Amniotic epithelial cell (primary cell): ENCODE measurements at regions not wholly inside any gene's neighbourhood (a gene's known extent, or its start where the extent isn't known, plus 50 kb on each side); places are given as distances from the start of the nearest gene placed in this dataset.

Experiments
- DNase-seq: peaks from one replicate; pipeline ENCODE4 v3.0.0-alpha.2; 2010; ENCODE audit warnings: low read depth

DNA sequence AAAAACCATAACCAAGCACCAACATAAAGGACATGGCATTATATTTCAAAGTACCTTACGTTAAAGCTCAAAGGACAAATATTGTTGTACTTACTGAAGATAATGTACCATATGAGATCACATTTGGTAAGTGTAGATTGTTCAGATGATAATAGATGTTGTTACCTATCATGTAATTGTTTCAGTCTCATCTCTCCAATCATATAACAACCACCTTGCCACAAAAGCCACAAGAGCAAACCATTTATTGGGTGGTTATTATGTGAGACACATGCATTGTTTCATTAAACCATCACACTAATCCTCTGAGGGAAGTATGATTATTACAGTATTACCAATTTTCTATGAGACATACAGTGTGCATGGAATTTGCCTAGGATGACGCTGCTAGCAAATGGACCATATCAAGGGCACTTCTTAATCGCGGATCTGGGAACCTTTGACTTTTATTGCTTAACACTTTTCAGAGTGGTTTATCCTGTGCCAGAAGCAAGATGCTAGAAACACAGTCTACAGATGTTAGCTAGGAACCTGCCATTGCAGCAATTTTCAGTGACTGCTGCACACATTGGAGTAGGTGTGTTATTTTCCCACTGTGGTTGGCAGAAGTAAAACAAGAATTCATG lies 149.8 kb upstream of the AKIRIN2 start:
- no peak for DNase-seq

DNA sequence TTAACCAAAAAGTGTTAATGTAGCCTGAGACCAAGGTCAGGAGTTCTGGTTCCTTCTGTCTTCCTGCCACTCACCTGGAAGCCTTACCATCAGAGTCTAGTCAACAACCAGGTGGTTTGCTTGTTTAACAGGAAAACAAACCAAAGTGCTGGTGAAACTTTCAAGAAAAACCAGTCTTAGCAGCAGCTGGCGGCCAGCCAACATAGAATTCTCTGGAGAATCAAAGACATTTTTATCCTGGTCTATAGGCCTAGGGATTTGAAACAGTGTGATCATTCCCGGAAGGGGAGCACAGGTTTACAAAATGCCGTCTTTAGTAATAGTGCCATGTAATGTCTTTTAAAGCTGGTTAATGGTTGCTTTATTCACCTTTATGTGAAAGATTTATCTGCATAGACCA lies 146.6 kb upstream of the AKIRIN2 start:
- DNase-seq = no peak

DNA sequence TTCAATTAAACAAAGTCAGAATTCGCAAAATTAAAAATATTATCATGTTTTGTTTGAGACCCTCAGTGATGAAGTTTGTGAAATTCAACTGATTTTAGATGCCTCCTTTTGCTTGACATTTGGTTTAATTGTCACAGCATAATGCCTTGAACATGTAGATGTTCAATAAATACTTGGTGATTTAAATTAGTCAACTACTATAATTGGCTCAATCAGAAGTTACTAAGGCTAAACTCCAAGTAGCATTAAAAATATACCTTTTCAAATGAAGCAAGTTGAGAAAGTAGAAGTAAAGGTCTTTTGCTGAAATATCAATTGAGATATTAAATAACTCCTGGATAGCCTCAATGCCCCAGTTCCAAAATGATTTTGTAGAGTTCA lies 145.8 kb upstream of the AKIRIN2 start:
- no peak for DNase-seq

DNA sequence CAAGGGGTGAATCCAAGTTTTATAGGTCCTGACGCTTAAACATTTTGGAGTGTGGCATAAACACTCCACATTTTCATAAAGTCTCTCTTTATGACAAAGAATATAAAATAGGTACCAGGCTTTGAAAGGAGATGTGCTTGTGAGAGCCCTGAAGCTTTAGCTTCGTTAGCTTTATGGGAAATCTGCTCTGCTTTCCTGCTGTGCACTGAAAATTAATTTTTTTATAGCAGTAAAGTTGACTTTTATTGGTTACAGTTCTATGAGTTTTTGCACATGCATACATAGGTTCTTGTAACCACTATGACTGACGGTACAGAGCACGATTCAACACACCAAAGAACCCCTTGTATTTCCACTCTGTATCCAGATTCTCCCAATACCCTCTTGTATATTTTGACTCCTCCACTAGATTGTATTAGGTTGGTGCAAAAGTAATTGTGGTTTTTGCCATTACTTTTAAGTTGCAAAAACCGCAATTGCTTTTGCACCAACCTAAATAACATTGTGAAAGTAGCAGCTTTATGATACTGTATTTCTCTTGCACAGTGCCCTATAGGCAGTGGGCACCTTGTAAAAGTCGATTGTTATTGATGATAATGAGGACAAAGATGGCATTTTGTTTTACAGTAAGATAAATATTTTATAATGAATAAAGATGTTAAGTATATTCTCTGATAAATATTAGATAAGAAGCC lies 145.2 kb upstream of the AKIRIN2 start:
- no peak for DNase-seq

DNA sequence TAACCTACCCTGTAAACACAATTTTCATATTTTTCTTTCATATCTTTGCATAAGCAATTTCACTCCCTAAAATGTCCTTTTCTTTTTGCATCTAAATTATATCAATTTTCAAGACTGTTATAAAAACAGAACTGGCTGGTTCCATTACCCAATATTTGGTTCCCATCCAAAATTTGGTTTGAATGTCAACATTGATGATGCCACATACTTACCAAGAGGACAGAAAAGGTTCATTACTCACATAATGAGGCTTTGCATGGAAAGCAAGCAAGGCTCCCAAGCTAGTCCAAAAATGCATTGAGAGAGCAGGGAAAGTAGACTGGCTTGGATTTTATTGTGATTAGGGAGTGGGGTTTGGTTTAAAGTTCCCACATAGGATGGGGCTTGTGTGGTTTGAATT lies 144.4 kb upstream of the AKIRIN2 start:
- no peak for DNase-seq

DNA sequence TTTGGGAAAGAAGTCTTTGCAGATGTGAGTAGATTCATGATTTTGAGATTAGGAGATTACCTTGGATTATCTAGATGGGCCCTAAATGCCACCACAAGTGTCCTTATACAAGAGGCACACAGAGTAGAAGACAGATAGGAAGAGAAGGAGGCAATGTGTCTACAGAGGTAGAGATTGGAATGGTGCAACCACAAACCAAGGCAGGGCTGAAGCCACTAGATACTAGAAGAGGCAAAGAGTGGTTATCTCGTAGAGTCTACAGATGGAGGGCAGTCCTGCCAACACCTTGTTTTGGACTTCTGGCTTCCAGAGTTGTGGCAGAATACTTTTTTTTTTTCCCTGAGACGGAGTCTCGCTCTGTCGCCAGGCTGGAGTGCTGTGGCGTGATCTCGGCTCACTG lies 138.3 kb upstream of the AKIRIN2 start:
- no peak for DNase-seq

DNA sequence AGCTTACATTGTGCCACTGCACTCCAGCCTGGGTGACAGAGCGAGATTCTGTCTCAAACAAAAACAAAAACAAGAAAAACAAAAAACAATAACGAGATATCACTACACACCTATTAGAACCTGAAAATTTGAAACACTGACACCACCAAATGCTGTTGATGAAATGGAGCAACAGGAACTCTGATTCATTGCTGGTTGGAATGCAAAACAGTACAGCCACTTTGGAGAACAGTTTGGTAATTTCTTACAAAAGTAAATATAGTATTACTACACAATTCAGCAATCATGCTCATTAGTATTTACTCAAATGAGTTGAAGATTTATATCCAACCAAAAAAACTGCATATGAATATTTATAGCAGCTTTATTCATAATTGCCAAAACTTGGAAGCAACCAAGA lies 135.8 kb upstream of the AKIRIN2 start:
- DNase-seq = no peak

DNA sequence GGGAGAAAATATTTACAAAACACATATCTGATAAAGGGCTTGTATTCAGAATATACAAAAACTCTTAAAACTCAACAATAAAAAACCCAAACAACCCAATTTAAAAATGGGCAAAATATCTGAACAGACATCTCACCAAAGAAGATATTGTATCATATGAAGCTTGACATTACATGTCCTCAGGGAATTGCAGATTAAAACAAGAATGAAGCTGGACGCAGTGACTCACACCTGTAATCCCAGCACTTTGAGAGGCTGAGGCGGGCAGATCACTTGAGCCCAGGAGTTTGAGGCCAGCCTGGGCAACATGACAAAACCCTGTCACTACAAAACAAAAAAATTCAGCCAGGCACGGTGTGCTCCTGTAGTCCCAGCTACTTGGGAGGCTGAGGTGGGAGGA lies 135.4 kb upstream of the AKIRIN2 start:
- DNase-seq = no peak

DNA sequence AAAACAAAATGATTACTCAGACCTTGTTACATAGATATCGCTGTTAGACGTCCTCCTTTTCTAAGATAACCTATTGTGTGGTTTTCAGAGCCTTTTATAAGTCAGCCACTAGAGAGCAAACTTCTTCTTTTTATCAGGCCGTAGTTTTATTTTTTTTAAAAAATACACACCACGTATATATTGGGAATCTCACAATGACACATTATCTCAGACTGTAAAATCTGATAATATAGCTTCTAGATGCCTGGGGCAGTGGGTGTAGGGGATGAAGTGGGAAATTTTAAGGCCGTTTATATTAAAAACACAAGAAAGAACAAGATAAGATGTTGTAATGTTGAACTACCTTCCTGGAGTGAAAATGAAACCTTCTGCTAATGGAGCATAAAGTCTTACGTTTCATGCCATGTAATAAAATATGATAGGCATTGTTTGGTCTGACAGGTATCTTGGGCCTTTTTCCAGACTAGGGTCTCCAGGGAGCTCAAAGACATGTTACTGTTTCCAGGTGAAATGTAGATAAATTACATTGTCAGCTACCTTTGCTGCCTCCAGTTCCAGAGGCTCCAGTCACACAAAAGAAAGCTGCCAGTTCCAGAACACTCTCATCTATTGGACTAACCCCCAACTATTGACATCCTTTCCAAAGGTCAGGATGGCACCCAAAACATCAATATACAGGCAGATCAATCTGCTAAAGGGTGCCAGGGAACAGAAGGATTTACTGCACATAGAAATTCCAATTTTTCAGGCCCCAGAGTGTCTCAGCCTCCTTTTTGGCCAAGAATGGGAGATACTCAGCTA lies 130.2 kb upstream of the AKIRIN2 start:
- DNase-seq = peak; percentile 19

DNA sequence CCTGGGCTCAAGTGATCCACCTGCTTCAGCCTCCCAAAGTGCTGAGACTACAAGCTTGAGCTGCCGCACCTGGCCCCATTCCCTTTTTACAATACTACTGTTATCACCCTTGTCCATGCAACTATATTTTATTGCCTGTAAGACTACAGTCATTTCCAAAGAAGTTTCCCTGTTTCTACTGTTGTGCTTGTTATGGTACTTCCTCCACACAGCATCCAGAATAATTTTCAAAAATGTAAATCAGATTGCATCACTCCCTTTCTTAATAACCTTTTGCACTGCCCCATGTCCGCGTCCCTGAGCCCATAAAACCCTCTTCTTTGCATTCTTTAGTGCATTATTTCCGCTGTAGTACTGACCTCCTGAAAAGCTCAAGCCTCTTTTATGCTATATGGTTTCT lies 128.9 kb upstream of the AKIRIN2 start:
- no peak for DNase-seq

DNA sequence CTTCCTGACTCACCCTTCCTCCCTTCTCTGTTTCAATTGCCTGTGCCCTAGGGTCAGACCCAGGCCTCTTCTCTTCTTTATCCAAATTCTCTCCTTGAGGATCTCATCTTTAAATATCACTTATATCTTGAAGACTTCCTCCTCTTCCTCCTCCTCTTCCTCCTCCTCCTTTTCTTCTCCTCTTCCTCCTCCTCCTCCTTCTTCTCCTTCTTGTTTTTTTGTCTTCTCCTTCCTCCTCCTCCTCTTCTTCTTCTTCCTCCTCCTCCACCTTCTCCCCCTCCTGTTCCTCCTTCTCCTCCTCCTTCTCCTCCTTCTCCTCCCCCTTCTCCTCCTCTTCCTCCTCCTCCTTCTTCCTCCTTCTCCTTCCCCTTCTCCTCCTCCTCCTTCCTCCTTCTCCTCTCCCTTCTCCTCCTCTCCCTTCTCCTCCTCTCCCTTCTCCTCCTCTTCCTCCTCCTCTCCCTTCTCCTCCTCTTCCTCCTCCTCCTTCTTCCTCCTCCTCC lies 127.6 kb upstream of the AKIRIN2 start:
- no peak for DNase-seq

DNA sequence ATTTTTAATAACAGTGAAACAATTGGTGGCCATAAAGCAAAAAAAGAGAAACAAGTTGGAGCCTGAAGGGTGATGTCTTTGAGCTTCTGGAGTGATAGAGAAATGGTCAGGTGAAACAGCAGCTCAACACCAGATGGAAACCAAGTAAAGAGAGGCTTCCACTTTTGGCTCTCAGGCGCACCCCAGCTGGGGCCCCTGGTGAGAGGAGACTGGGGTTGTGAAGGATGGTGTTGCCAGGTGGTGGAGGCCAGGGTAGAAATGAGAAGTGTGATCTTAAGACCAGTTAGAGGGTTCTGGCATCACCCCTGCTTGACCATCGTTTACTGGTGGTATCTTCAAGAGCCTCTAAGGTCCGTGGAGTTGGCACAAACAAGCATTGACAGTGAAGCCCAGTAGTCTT lies 126.0 kb upstream of the AKIRIN2 start:
- DNase-seq = no peak

DNA sequence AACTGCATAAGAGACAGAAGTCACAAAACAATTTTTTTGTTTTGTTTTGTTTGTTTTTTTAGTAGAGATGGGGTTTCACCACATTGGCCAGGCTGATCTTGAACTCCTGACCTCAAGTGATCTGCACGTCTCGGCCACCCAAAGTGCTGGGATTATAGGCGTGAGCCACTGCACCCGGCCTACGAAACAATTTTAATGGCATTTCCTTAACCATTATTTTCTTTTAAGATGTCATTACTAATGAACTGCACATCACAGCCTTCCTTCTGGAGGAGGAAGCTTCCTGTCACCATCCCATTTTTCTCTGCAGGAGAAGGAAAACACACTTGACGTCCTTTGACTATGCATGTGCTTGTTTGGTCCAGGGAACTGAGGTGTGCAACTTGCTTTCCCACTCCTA lies 125.3 kb upstream of the AKIRIN2 start:
- no peak for DNase-seq

DNA sequence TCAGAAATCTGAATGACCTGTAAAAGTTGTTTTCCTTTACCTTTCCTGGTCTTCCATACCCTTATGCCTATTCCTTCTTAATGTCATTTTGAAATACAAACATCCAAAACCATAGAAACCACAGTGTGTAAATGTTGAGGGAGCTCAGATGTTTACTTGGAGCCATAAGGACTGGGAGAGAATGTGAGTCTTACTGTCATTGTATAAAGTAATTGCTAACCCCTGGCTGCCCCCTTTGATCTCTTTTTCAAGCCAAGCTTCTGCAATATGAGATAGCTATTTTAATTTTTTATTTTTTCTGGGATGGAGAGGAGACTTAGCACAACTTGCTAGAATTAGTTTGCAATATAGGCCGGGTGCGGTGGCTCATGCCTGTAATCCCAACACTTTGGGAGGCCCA lies 124.4 kb upstream of the AKIRIN2 start:
- no peak for DNase-seq

DNA sequence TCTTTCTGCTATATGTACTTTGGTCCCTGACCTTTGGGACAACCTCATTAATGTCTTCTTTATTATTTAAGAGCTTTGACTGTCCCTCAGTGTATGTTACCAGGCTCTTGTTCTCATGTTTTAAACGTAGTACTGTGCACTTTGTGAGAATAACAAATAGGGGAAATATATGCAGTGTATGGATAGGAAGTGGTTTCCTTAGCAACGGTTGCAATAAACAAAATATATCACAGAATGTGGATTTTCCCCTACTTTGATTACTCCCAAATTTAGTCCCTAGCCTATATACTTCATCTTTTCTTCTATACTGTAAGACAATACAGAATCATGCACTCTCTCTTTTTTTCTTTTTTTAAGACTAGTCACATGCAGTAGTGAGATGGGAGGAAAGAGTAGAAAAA lies 123.8 kb upstream of the AKIRIN2 start:
- DNase-seq = no peak

DNA sequence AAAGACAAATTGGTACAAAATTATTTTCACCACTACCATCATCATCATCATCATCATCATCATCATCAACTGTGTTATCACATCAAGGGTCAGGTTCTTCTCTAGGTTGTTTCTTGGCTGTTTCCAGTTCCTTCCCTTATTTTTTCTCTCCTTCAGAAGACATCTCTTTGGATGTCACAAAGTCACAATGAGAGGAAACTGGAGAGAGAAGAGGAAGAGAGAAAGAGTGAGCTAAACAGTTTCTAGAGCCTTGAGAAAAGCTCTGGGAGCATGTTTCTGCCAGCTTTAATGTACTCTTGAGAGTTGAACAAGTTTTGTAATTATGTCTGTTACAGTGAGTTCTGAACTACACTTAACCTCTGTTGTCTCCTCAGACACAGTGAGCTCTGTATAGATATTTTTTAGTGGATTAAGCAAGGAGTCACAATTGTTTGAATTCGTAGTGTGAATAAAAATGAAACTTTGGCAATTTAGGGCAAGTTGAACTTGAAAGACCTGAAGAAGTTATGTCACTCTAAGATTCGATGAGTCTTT lies 123.0 kb upstream of the AKIRIN2 start:
- DNase-seq = no peak

DNA sequence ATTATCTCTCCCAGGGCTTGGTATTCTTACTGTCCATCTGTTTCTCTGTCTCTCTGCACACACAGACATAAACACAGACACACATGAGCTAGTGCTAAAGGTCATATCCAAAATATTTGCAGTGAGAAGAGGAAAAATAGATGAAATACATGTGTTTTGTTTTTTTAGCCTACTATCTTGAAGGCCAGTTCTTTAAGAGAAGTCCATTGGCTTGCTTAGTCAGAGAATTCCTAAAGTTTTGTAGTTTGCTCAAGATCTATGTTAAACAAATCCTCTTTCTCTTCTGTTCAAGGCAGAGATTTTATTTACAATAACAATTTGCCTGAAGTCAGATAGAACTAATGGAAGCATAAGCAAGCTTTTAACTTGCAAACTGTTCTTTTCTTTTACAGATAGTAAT lies 120.0 kb upstream of the AKIRIN2 start:
- DNase-seq = no peak

DNA sequence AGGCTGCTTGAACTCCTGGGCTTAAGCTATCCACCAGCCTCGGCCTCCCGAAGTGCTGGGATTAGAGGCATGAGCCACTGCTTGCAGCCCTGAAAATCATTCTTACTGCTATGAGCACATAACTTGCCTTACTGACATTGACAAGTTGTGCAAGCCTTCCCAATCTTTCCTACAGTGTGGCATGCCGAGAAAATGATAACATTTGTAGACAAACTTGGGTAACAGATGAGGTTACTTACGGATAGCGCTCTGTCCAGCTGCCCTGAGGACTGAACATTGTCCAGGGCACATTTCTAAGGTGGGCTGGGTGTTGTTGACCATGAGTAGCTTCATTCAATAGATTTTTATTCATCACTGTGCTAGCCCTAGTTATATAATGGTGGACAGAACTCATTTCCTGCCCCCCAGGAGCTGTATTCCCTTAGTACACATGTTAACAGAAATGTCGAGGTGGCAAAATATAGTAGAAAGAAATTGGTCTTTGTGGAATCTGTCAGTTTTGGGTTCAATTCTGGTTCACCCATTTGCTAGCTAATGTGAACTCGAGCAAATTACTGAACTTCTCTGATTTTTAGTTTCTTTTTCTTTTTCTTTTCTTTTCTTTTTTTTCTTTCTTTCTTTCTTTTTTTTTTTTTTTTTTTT lies 118.4 kb upstream of the AKIRIN2 start:
- DNase-seq = peak; percentile 61

DNA sequence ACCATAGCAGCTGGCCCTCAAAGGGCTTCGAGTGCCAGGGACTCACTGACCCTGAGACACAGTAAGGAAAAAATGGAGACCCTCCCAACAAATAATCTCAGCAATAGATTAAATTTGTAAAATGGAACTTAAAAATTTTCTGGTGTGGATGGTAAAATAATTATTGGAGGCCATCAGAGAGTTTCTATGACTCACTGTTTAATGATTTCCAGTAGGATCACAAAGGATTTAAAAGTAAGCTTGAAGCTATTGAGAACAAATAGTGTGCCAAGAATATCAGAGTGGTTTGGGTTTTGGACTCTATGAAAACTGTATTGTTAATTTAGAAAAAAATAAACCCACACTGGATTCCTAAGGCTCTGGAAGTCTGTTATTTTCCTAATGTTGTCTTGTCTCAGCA lies 115.2 kb upstream of the AKIRIN2 start:
- DNase-seq = no peak

DNA sequence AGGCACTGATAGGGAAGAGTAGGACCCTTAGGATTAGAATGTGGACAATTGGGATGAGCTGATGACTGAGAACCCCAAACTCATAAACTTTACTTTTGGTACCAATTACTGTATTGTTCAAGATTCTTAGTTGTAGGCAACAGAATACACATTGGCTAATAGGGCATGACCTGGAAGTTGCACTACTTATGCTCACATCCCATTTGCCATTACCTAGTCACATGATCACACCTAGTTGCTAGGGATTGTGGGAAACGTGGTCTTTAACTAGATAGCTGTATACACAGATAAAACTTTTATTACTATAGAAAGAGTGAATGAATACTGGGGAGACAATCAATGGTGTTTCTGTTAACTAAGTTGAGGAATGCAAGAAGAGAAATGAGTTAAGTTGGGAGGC lies 113.4 kb upstream of the AKIRIN2 start:
- DNase-seq = no peak

DNA sequence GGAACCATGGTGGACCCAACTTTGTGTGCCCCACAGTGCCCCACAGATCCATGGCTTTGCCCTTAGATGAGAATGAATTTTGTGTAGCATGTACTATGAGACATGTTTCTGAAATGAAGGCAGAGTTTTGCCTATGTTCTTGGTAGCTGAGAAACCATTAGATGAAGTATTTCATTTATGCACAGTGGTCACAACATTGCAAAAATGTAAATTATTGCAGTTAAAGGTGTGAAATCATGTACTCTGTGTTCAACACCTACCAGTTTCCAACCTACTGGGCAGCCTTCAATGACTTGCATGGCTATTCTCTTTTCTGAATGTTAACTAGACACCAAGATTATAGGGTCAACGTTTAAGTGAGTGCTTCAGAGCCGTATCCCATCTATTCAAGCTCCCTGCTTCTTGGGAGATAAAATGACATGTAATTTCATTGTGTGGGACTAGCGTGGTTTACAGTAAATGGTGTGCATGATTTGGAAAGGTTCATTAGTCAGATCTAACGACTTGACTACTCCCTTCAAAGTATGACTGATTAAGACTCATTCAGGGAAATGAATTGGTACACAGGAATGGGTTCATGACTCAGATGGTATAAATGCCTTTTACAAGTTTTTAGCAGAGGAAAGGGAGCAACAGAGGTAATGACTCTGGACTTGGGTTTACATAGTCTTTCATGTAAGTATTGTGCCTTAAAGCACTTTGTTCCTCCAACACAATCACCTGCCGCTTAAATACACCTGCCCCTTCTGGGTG lies 106.1 kb upstream of the AKIRIN2 start:
- peak; percentile 15 for DNase-seq

DNA sequence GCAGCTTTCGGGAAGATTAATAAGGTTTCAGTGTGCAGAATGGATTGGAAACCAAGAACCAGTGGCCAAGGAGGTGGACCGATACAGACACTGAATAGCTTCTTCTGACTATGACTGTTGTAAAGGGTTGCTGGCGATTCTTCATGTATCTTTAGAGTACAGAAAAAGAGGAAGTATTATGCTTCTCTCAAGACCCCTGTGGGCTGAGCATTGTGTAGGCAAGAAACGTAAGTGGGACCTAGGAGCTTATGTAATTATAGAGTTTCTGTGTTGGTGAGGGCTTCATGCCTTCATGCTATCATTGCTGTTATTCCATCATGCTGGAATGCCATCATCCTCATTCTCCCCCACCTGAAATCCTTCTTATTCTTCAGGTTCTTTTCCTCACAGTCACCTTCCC lies 105.4 kb upstream of the AKIRIN2 start:
- no peak for DNase-seq
